ENCODE measurements at regions not wholly inside any gene's neighbourhood (a gene's known extent, or its start where the extent isn't known, plus 50 kb on each side); places are given as distances from the start of the nearest gene placed in this dataset.
"Not testable (repeated sequence)": the region's sequence is repeated elsewhere in the genome, so short reads cannot be mapped to it uniquely, and the experiment has no call there.

- DNase-seq, result no peak
Measured at GRCh38 chr3:72035606-72036005, 250.7 kb upstream of the PROK2 start.

- no peak for DNase-seq
Measured at GRCh38 chr3:72034986-72035385, 250.0 kb upstream of the PROK2 start.

GRCh38 chr3:72033666-72034428 lies 248.9 kb upstream of the PROK2 start:
- no peak for DNase-seq

- no peak for DNase-seq
Measured at GRCh38 chr3:72032441-72033135, 247.6 kb upstream of the PROK2 start.

GRCh38 chr3:72031581-72031980 lies 246.6 kb upstream of the PROK2 start:
- DNase-seq, result no peak

- not testable (repeated sequence) for DNase-seq
Measured at GRCh38 chr3:72030296-72030695, 245.3 kb upstream of the PROK2 start.

GRCh38 chr3:72028726-72029125 lies 243.8 kb upstream of the PROK2 start:
- not testable (repeated sequence) for DNase-seq

- DNase-seq, result not testable (repeated sequence)
Measured at GRCh38 chr3:72028307-72028706, 243.4 kb upstream of the PROK2 start.

GRCh38 chr3:72027728-72028127 lies 242.8 kb upstream of the PROK2 start:
- not testable (repeated sequence) for DNase-seq

GRCh38 chr3:72022027-72022426 lies 237.1 kb upstream of the PROK2 start:
- no peak for DNase-seq

GRCh38 chr3:72021531-72021930 lies 236.6 kb upstream of the PROK2 start:
- no peak for DNase-seq

GRCh38 chr3:72018343-72018984 lies 233.5 kb upstream of the PROK2 start:
- no peak for DNase-seq

- no peak for DNase-seq
Measured at GRCh38 chr3:72017935-72018334, 233.0 kb upstream of the PROK2 start.

GRCh38 chr3:72017311-72017710 lies 232.4 kb upstream of the PROK2 start:
- DNase-seq, result no peak

GRCh38 chr3:72015463-72015862 lies 230.5 kb upstream of the PROK2 start:
- no peak for DNase-seq

- DNase-seq, result no peak
Measured at GRCh38 chr3:72013084-72013483, 228.1 kb upstream of the PROK2 start.

GRCh38 chr3:72012363-72012762 lies 227.4 kb upstream of the PROK2 start:
- DNase-seq, result no peak

- DNase-seq, result no peak
Measured at GRCh38 chr3:72011485-72011884, 226.5 kb upstream of the PROK2 start.

GRCh38 chr3:72009851-72010443 lies 225.0 kb upstream of the PROK2 start:
- no peak for DNase-seq

GRCh38 chr3:72008226-72008996 lies 223.5 kb upstream of the PROK2 start:
- no peak for DNase-seq

GRCh38 chr3:72006631-72007556 lies 221.9 kb upstream of the PROK2 start:
- DNase-seq, result no peak

Data from activated gamma-delta T cell (primary cell).